Panc1 (cell line): ENCODE measurements at regions not wholly inside any gene's neighbourhood (a gene's known extent, or its start where the extent isn't known, plus 50 kb on each side); places are given as distances from the start of the nearest gene placed in this dataset.

Experiments
- ATAC-seq: fragments of 200-7000 bp; cut with Tn5 transposase; 2 replicates; pipeline ENCODE4 v1.9.1; 2020; ENCODE audit warnings: mild to moderate bottlenecking, moderate library complexity
- BruUV-seq: library from RNA; stranded (reverse); fragments of 400-500 nt; replicated peaks from 2 replicates; lab custom pipeline; 2021; lab: Mats Ljungman, UMichigan
- CTCF ChIA-PET: fragments of 300-600 bp; sonication (Branson Sonifier 250); formaldehyde crosslinking; loops from one replicate; lab custom pipeline; 2022; ENCODE audit warnings: antibody characterized with exemption; lab: Charles Lee
- POLR2A ChIA-PET: fragments of 300-600 bp; sonication (Branson Sonifier 250); formaldehyde crosslinking; loops from one replicate; lab custom pipeline; 2022; ENCODE audit warnings: antibody characterized with exemption; lab: Charles Lee
- DNase-seq: peaks from one replicate; pipeline ENCODE4 v3.0.0-alpha.2; 2010; ENCODE audit warnings: low read depth, low spot score
- H3K27ac ChIP-seq: 2 replicates; pipeline ENCODE4 v1.5.1; 2011; ENCODE audit warnings: mild to moderate bottlenecking, low read length, inconsistent platforms
- H3K27me3 ChIP-seq: fragments of 200-500 bp; sonication (Bioruptor generic); 2 replicates; pipeline ENCODE4 v1.6.0; 2014; ENCODE audit warnings: low read length, inconsistent platforms; ENCODE audit not compliant: control insufficient read depth, insufficient read depth
- H3K36me3 ChIP-seq: fragments of 200-500 bp; sonication (Bioruptor generic); 2 replicates; pipeline ENCODE4 v1.5.1; 2014; ENCODE audit warnings: inconsistent platforms, mild to moderate bottlenecking, low read length, moderate library complexity; ENCODE audit not compliant: control insufficient read depth, insufficient read depth
- H3K4me1 ChIP-seq: 2 replicates; pipeline ENCODE4 v1.5.1; 2011; ENCODE audit warnings: inconsistent platforms, mild to moderate bottlenecking, low read length, moderate library complexity; ENCODE audit not compliant: control insufficient read depth, insufficient read depth
- H3K4me3 ChIP-seq, 2 experiments: 2 replicates each; pipeline ENCODE4 v1.5.1; 2011 to 2012; ENCODE audit warnings: low read depth in 2 of 2, low read length in 2 of 2, mild to moderate bottlenecking in 2 of 2, inconsistent platforms in 1 of 2, moderate library complexity in 1 of 2
- H3K9me3 ChIP-seq: fragments of 200-500 bp; sonication (Bioruptor generic); 2 replicates; pipeline ENCODE4 v1.5.1; 2014; ENCODE audit warnings: low read depth, mild to moderate bottlenecking, inconsistent platforms, low read length, moderate library complexity; ENCODE audit not compliant: control insufficient read depth, insufficient read depth
- CTCF ChIP-seq: fragments of 450-650 bp; IDR thresholded peaks from 2 replicates; pipeline ENCODE4 v1.5.1; 2017; ENCODE audit warnings: mild to moderate bottlenecking
- POLR2AphosphoS5 ChIP-seq: IDR thresholded peaks from 2 replicates; pipeline ENCODE4 v1.6.1; 2012; ENCODE audit warnings: mild to moderate bottlenecking, low read depth, low read length, moderate library complexity
- REST ChIP-seq, 2 experiments: IDR thresholded peaks; 2 replicates each; pipeline ENCODE4 v1.6.1; 2011 to 2012; ENCODE audit warnings: low read depth in 2 of 2, control low read depth in 1 of 2, low read length in 1 of 2, mild to moderate bottlenecking in 1 of 2, moderate library complexity in 1 of 2; ENCODE audit not compliant: insufficient read depth in 1 of 2
- SIN3A ChIP-seq: IDR thresholded peaks from 2 replicates; pipeline ENCODE4 v1.6.1; 2012; ENCODE audit warnings: low read depth, mild to moderate bottlenecking, low read length, moderate library complexity, borderline replicate concordance; ENCODE audit not compliant: insufficient read depth
- TCF7L2 ChIP-seq: IDR thresholded peaks from 2 replicates; pipeline ENCODE4 v1.6.1; 2011; ENCODE audit warnings: mild to moderate bottlenecking, low read depth, low read length, inconsistent platforms
- in situ Hi-C: cut with HindIII; loops from 2 replicates; pipeline ENCODE4 v1.10.0; 2016; ENCODE audit warnings: low sequenced_read_pairs, low pct_unique_long_range_greater_than_20kb
- intact Hi-C: fragments of 100-400 bp; cut with micrococcal nuclease; formaldehyde crosslinking; loops from one replicate; pipeline ENCODE4 v1.10.0; 2022; ENCODE audit not compliant: unreplicated experiment

GRCh38 chr19:29010276-29010675, 202.7 kb downstream of the UQCRFS1 start:
- Histone ChIP-seq H3K4me1 (no peaks in the 10 kb centered on the region), H3K4me3 (no peak overlapping the region), H3K27ac (no peak overlapping the region), H3K9me3 (no peaks in the 10 kb centered on the region), H3K27me3 (peaks cover 5% of the 10 kb centered on the region), H3K36me3 (no peaks in the 10 kb centered on the region)
- DNase-seq (no peak), ATAC-seq (no peak)
- no TSS peak for BruUV-seq
- in situ Hi-C loops (no loop called here), intact Hi-C loops (no loop called here)
- TF ChIP-seq REST (IDR thresholded peaks at IDR 0.05; ENCODE audit: insufficient read depth in 1 of 2, low read depth in 2 of 2, low read length in 1 of 2) (no peak), TCF7L2 (no peak), SIN3A (no peak), CTCF (no peak), POLR2AphosphoS5 (no peak)
- POLR2A ChIA-PET, result no interaction called here
- CTCF ChIA-PET, result no interaction called here

GRCh38 chr19:29006057-29006735, 206.8 kb downstream of the UQCRFS1 start:
- CTCF ChIA-PET, result no interaction called here
- no peak overlapping the region for H3K4me3 ChIP-seq
- no peak for TF ChIP-seq SIN3A
- TF ChIP-seq POLR2AphosphoS5, result no peak
- TF ChIP-seq CTCF, result no peak
- TF ChIP-seq REST (IDR thresholded peaks at IDR 0.05; ENCODE audit: insufficient read depth in 1 of 2, low read depth in 2 of 2, low read length in 1 of 2), result no peak
- TF ChIP-seq TCF7L2, result no peak
- ATAC-seq (no peak), DNase-seq (no peak)
- intact Hi-C loops, result no loop called here
- H3K27me3 ChIP-seq, result no peaks in the 10 kb centered on the region
- H3K27ac ChIP-seq, result no peak overlapping the region
- POLR2A ChIA-PET, result interaction anchor here (0.6 kb wide), 1 partner anchor 14 kb away, joined by 3 read pairs; no protein-coding TSS in a partner anchor
- no peaks in the 10 kb centered on the region for H3K36me3 ChIP-seq
- in situ Hi-C loops, result no loop called here
- no peaks in the 10 kb centered on the region for H3K4me1 ChIP-seq
- no TSS peak for BruUV-seq
- H3K9me3 ChIP-seq, result no peaks in the 10 kb centered on the region
